GM12873 (cell line): ENCODE measurements at regions not wholly inside any gene's neighbourhood (a gene's known extent, or its start where the extent isn't known, plus 50 kb on each side); places are given as distances from the start of the nearest gene placed in this dataset.

Experiments used
- CTCF ChIP-seq: IDR thresholded peaks from 2 replicates; pipeline ENCODE4 v1.5.1; 2012; ENCODE audit warnings: low read depth, mild to moderate bottlenecking, moderate library complexity, low read length, control low read depth; ENCODE audit not compliant: insufficient read depth; ENCODE audit errors: missing control alignments

GRCh38 chr22:22955276-22955798, 67.7 kb downstream of the IGLL5 start:
- TF ChIP-seq CTCF = peak; percentile 11

- peak; percentile 92 for TF ChIP-seq CTCF
These were observed 68.4 kb downstream of the IGLL5 start for GRCh38 chr22:22955866-22956535.

GRCh38 chr22:22957090-22957489, 69.5 kb downstream of the IGLL5 start:
- TF ChIP-seq CTCF = no peak

GRCh38 chr22:22958621-22959020, 71.0 kb downstream of the IGLL5 start:
- TF ChIP-seq CTCF = no peak

GRCh38 chr22:22959147-22959827, 71.7 kb downstream of the IGLL5 start:
- TF ChIP-seq CTCF = peak; percentile 81

- TF ChIP-seq CTCF = no peak
These were observed 72.7 kb downstream of the IGLL5 start for GRCh38 chr22:22960307-22960706.

GRCh38 chr22:22961574-22961973, 74.0 kb downstream of the IGLL5 start:
- TF ChIP-seq CTCF = no peak
